Hippocampal formation (tissue), 2 donors: ENCODE measurements at regions not wholly inside any gene's neighbourhood (a gene's known extent, or its start where the extent isn't known, plus 50 kb on each side); places are given as distances from the start of the nearest gene placed in this dataset.

ENCODE experiments used
- DNase-seq, 2 donors: peaks; one replicate each; lab custom pipeline; 2025; lab: John Stamatoyannopoulos, UW

GRCh38 chr16:74169687-74170376 is 126.8 kb upstream of the PSMD7 start:
- no peak for DNase-seq

DNA sequence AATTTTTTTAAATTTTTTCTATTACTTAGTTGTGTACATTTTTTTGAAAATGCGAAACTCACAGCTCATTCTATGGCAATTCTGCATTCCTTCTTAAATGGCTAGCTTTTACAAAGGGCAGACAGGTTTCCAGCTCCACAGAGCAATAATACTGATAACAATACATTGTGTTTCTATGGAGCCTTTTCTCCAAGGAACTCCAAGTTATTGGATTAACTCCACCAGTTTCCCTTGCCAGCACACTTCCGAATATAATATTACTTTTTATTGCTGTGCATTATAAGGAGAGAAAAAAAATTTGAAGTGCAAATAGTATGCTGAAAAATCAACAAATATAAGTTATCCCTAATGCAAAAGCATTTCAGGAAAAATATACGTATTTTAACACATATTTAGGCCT is 127.5 kb upstream of the PSMD7 start:
- no peak for DNase-seq

GRCh38 chr16:74168445-74168844 is 128.2 kb upstream of the PSMD7 start:
- DNase-seq, result no peak

DNA sequence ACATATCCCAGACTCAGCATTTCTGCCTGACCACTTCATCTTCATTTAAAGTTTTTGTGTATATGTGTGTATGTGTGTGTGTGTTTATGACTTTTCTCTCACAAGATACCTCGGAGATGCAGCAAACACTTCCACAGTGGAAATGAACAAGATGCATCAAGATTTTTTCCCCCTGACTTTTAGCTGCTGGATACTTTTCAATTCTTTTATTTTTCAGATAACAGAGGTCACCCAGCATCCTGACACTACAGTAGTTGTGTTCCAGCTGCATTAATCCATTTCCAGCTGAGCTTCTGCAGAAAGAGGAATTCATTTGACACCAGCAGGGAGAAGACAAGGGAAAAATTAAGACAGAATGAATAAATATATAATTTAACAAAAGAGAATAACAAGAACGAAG is 130.2 kb upstream of the PSMD7 start:
- DNase-seq, result no peak

GRCh38 chr16:74165566-74166080 is 131.0 kb upstream of the PSMD7 start:
- DNase-seq, result no peak

DNA sequence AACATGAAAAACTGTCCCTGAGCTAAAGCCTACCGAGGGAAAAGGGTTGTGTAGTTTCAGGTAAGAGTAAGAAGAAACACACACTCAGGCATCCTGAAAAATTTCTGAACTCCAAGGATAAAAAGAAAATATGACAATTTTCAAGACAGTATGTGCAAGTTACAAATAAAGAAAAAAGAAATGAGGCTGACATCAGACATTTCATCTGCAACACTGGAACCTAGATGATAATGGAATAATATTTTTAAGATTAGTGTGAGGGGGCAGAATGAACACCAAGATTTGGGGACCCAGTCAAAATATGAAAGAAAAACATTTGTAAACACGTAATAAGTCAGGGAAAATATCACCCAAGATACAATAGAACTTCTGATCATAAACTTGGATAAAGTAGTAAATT is 135.9 kb upstream of the PSMD7 start:
- no peak for DNase-seq

- no peak for DNase-seq
Measured at GRCh38 chr16:74153773-74154172, 142.8 kb upstream of the PSMD7 start.

DNA sequence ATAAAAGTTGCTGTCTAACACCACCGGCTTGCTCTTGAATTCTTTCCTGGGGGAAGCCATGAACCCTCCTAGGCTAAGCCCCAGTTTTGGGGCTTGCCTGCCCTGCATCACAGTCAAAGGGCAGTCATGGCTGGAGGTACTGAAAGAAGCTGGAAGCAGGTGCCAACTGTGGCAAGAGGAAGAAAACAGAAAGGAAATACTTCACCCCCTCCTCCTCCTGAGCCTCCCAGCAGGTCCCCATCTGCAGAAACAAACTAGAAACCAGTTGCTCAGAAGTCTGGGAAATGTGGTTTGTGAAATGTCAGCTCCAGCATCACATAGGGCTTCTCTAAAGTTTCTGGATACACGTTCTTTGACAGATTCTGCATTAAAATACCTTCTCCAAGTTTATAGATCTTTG is 150.0 kb upstream of the PSMD7 start:
- DNase-seq, result no peak

DNA sequence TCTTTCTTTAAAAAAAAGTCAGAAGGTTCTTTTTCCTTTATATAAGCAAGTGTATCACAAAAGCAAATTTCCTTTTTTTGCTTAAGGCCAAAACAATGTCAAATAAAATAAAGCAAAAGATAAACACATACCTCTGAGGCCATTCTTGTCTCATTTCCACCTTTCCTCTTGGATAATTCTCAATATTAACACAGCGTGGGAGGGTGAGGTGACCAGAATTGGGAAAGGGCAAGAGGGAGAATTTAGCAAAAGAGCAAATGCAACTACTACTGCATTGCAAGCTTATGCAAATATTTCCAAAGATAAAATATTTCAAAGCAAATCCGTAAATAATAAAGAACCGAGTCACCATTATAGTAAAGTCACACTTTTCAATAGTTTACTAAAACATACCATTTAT is 153.4 kb upstream of the PSMD7 start:
- no peak for DNase-seq

GRCh38 chr16:74141015-74141414 is 155.6 kb upstream of the PSMD7 start:
- no peak for DNase-seq

DNA sequence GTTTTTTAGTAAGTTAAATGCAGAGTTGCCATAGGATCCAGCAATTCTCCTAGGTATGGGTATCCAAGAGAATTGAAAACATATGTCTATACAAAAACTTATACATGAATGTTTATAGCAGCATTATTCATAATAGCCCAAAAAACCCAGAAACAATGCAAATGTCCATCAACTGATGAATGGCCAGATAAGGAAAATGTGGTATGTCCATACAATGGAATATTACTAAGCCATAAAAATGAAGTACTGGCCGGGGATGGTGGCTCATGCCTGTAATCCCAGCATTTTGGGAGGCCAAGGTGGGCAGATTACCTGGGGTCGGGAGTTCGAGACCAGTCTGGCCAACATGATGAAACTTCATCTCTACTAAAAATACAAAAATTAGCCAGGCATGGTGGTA is 156.1 kb upstream of the PSMD7 start:
- DNase-seq, result no peak

DNA sequence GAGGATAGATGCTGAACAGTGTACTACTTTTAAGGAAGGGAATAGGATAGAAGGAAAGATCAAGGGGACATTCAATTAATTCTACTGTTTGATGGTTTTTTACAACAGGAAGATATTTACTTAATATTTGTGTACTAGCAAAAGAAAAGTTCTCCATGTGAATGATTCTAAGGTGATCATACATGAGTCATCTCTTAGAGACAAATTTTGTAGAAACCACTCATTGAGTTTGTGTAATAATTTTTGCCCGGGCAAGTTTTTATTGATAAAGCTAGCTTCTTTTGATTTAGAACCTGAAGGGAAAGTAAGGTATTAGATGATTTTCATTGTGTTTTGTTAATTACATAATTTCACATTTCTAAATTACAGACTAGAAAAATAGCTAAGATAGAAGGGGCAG is 172.8 kb upstream of the PSMD7 start:
- DNase-seq, result no peak

- DNase-seq, result no peak
Measured at GRCh38 chr16:74123195-74123594, 173.4 kb upstream of the PSMD7 start.

- no peak for DNase-seq
Measured at GRCh38 chr16:74117798-74118197, 178.8 kb upstream of the PSMD7 start.

GRCh38 chr16:74113545-74113944 is 183.1 kb upstream of the PSMD7 start:
- no peak for DNase-seq

- DNase-seq, result no peak
Measured at GRCh38 chr16:74111456-74111982, 185.1 kb upstream of the PSMD7 start.

GRCh38 chr16:74107795-74108610 is 188.6 kb upstream of the PSMD7 start:
- DNase-seq, result peak in 1 of 2 donors; percentile 1

DNA sequence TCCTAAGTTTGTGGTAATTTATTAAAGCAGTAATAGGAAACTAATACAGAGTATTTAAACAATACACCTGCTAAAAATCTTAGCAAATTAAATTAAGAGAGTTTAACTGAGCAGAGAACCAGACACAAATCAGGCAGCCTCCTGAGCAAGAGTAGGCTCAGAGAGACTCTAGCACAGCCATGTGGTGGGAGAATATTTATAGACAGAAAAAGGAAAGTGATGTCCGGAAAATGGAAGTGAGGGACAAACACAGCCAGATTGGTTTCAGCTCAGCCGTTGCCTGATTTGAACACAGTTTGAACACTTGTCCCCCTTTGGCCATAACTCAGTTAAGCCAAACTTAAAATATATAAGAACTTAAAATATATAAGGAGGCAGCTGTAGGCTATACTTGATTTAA is 192.6 kb upstream of the PSMD7 start:
- no peak for DNase-seq

GRCh38 chr16:74101379-74102137 is 195.1 kb upstream of the PSMD7 start:
- DNase-seq, result no peak

DNA sequence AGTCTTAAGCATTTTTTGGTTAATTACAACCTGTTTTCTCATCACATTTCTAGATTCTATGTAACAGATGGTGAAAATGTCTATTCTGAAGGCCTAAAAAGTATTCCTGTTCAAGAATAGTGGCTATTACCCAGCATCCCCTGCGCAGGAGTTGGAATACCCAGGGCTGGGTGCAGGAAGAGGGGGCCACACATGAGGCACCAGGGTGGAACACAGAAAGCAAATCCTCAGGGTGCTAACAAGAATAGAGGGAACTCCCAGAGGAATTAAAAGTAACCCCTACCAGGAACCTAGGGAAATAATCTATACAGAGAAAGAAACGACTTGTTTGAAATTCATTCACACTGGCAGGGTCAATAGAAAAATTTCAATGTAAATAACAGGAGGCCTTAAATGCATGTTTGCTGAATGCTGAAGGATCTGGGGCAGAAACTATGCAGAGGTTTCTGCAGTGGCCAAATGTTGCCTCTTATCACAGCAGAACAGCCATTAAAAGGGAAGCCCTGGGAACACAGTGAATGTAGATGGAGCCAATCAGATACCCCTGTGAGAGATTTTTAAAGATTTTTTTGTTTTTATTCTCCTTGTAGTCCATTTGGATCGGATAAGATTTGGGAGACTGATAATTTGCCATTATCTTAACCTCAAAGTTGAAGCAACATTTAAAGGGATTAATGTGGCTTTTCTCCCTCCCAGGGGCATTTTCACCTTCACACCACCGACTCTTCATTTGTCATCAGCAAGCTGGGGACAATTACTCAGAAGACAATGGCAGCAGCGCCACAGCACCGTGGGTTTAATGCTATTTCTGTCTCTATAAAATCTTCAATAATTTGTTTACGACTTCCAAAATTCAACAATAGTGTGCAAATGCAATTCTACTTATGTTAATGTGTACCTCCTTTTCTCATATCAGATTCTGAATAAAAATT is 196.0 kb upstream of the PSMD7 start:
- DNase-seq, result no peak

GRCh38 chr16:74099530-74099929 is 197.1 kb upstream of the PSMD7 start:
- DNase-seq, result no peak
